HG02981 (cell line): ENCODE measurements at regions not wholly inside any gene's neighbourhood (a gene's known extent, or its start where the extent isn't known, plus 50 kb on each side); places are given as distances from the start of the nearest gene placed in this dataset.
A peak's percentile ranks its signal among the peaks of the same experiment; 100 is the strongest.

Source experiments
- ATAC-seq: cut with Tn5 transposase; IDR thresholded peaks from one replicate; pipeline ENCODE4 v1.9.1; 2021; ENCODE audit warnings: mild to moderate bottlenecking, moderate library complexity; ENCODE audit not compliant: unreplicated experiment

GRCh38 chr2:176642074-176642473 lies 372.8 kb downstream of the MTX2 start:
- ATAC-seq: no peak

GRCh38 chr2:176643646-176644045 lies 374.4 kb downstream of the MTX2 start:
- ATAC-seq: no peak

- ATAC-seq: no peak
These were observed 376.3 kb downstream of the MTX2 start for GRCh38 chr2:176645494-176645893.

DNA sequence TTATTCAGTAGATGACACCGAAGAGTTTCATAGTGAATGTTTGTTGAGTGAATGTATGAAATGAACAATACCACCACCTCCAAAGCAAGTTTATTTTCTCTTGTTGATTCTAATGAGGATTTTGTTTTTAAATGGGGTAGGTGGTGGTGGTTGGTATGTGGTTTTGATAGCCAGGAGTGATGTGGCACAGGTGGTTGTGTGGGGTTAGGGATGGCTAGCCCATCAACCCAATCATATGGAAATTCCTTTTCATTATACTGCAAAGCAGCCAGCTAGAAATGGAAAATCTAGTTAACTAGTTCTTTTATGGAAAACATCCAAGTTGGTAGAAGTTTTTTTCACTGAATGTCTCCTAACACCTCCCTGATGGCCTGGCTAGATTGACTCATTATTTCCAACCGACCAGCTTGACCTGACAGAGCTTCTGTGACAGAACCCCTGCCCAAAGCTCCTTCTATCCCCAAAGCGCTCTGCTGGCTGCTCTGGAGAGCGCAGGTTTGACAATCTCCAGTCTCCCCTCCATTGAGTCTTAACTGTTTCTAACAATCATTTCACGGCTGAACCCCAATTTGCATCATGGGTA lies 376.9 kb downstream of the MTX2 start:
- no peak for ATAC-seq

DNA sequence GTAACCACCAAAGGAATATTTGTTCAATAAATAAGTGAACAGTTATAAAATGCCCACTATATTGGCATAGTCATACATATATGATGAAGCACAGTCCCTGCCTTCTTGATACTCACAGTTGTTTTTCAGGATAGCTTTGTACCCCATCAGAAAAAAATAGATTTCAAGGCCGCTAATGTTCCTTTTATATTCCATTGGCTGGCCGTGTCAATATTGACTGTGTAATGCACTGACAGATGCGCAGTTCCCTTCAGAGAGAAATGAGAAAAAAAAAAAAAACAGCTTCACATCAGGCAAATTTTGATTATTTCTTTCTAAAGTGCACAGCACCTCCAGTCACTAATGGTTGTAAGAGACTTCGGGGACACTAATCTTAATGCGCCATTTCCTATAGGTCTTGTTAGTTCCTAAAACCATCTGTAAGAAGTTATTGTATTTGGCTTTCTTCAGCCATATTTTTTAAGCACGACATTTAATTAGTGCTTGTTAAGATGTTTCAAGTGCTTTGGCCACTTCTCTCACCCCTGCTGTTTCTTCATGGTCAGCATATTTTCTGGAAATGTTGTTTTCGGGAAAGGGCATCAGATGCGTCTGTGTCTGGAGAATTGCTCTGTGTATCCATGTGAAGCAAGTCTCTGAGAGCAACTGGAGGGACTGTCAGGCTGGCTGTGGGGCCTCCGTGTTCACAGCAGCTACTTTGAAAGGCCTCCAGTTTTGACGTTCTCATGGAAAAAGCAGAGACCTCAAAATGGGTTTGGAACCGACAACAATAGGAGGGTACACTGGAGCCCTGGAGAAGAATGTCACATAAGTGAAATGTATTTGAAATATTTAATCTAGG lies 378.3 kb downstream of the MTX2 start:
- no peak for ATAC-seq

DNA sequence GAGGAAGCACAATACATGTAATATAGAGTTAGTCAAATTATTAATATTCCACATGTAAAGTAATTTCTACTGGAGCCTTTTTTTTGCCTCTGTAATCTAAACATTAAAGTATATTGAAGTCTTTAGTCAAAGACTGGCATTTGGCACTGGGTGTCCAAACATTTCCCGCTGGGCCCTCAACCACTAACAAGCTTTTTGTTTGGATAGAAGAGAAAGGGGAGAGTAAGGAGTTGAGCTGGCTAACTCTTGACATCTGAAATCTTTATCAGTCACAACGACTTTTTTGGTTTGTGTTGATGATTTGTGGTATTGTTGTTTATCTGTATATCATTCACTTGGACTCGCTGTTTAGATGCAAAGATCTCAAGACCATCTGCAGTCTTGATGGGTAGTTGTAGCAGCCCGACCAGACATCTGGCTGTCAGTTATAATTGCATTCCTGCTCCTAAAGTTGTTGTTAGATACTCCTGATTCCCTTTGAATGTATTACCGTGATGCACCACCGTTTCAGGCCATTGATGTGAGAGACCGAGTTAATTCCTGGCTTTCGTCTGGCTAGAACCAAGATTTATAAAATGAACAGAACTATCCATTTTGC lies 379.6 kb downstream of the MTX2 start:
- ATAC-seq: no peak

DNA sequence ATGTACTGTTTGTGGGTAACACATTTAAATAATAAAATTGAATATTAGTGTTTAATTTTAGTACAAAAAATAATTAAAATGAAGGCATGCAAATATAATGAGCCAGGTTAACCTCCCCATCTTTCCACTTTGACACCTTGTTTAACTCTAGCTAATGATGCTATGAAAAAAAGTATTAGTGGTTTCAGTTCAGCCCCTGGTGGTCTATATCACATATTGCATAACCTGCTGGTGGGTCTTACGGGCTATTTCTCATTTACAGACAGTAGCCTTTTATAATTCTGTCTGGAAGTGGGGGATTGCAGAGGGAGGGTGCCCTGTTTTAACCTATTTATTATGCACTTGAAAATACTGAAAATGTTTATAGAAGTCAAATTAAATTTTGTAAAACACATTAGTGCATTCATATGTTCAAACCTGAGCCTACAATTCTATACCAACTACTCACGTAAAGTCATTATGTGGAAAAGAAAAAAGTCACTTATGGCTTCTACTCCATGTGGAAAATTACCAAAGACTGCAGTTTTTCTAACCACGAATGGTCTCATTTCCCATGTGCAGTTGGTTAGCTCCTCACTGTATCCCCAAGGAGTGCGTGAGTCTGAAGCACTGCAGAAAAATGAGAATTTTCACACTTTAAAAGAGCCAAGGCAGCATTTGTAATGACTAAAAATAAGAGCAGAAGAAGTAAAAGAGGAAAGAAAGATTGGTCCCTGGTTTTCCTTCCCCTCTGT lies 381.0 kb downstream of the MTX2 start:
- no peak for ATAC-seq

DNA sequence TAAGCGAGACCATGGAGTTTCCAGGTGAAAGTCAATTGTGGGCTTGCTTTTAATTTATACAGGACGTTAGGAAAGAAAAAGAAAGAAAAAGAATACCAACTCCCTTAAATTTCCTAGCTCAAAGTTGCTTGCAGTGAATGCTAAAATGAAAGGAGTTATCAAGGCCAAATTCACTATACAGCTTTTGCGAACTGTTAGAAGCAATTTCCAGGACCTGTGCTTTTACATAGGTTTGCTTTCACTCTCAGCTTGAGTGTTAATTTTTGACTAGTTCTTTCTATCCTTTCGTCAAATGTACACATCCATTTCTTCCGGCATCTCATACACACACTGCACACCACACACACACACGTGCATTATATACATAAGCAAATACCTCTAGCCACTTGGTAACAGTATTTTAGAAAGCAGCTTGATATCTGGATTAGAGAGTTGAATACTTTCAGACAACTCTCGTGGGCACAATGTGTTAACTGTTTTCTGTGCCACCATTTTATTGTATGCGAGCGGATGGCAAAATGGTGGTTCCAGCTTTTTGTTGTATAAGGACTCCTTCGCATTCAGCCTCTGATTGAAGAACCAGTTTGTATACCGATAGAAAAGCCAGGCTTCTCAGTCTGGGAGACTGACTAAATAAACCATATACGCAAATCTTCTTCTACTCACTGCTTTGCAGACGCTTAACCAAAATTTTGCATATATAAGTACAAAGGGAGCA lies 381.8 kb downstream of the MTX2 start:
- no peak for ATAC-seq

- peak; percentile 53 for ATAC-seq
These were observed 383.3 kb downstream of the MTX2 start for GRCh38 chr2:176652300-176653182.

- peak; percentile 83 for ATAC-seq
These were observed 384.5 kb downstream of the MTX2 start for GRCh38 chr2:176653479-176654443.

DNA sequence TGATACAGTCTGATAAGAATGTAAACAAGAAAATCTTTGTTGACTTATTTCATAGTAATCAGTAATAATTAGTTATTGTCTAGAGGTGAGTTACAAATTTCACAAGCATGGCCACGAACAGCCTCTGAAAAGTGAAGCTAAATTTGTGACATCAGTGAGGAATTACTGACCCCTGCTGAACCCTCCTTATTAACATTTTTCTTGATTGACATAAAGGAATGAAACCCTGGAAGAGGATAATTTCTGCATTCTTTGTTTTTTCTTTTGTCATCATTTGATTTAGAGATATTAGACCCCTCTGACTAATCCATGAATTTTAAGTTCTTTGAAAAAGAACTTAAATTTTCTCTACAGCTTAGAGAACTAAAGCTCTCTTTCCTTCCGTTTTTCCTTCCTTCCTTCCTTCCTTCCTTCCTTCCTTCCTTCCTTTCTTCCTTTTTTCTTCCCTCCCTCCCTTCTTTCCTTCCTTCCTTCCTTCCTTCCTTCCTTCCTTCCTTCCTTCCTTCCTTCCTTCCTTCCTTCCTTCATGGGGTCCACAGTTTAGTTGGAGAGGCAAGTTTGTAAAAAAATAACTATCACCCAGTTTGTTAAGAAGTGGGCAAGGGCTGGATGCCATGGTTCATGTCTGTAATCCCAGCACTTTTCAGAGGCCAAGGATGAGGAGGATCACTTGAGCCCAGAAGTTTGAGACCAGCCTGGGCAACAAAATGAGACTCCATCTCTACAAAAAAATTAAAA lies 387.0 kb downstream of the MTX2 start:
- no peak for ATAC-seq

DNA sequence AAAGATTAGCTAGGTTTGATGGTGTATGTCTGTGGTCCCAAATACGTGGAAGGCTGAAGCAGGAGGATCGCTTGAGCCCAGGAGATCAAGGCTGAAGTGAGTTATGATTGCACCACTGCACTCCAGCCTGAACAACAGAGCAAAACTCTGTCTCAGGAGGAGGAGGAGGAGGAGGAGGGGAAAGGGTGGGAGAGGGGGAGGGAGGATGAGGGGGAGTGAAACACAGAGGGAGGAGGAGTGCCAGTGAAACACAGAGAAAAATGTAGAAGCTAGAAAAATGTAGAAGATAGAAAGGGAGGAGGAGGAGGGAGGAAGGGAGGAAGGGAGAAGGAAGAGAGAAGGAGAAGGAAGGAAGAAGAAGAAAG lies 387.5 kb downstream of the MTX2 start:
- no peak for ATAC-seq

- no peak for ATAC-seq
These were observed 388.2 kb downstream of the MTX2 start for GRCh38 chr2:176657393-176657792.

DNA sequence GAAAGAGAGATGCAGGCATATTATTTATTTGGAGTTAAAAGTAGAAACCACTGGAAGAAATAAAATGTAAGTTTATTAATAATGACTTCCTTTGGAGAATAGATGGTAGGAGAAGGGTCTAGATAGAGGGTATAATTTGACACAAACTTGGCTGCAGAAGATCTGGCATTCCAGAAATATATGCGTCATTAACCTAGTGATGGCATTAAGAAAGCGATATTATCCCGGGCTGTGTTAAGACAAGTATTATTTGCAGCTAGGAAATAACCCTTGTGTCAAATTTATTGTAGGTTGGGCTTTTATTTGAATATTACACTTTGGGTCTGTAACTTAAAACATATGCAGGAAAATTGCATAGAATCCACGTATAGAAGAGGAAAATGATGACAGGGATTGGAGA lies 389.5 kb downstream of the MTX2 start:
- ATAC-seq: no peak

DNA sequence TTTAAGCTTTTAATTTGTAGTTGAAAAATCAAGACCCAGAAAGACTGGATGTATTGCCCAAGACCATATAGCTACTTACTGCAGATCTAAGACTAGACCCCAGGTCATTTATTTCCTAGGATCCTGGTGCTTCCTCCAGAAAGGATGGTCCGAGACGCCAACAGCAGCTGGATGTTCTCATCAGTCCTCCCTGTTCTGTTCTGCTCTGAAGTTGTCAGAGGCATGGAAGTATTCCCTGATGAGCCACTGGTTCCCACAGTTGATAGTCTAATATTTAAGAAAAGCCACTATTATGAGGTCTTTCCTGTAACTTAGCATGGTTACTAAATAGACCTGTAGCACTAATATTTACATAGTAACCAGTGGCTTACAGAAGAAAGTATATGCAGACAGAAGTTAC lies 393.5 kb downstream of the MTX2 start:
- ATAC-seq: no peak

- no peak for ATAC-seq
These were observed 395.2 kb downstream of the MTX2 start for GRCh38 chr2:176664478-176664877.

DNA sequence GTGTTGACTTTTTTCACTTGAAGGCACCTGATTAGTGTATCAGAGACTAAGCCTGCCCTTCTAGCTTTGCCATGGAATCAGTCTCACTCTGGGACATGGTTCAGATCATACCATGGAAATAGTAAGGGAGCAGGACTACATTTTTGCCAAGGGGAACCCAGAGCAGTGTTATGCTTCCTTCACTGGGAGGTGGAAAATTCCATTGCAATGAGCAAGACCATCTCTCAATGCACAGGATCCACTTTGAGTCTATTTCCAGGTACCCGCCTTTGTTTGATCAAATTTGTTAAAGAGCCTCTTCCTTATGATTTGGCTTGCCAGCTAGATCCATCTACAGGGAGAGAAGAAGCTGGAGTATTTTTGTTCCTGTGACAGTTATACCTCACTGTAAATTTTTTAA lies 395.8 kb downstream of the MTX2 start:
- ATAC-seq: no peak

DNA sequence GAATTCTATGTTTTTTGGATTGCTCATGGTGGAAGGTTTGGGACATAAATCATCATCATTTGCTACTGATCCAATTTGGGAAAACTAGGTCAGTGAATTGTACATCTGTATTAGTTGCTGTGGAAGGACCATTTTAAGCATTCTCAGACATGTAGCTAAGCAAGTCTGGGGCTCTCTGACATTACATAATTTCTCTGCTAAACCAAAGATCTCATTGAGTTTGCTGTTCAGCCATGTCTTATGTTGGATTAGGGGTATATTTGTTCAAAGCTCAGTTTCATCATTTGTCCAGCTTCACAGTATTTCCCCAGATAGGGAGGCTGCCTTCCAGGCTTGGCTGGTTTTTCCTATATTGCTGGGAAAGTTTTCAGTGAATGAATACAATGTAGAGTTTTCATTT lies 399.7 kb downstream of the MTX2 start:
- no peak for ATAC-seq
